ENCODE measurements at regions not wholly inside any gene's neighbourhood (a gene's known extent, or its start where the extent isn't known, plus 50 kb on each side); places are given as distances from the start of the nearest gene placed in this dataset.

- TF ChIP-seq CTCF (conservative IDR thresholded peaks at IDR 0.05 in 1 of 2, IDR thresholded peaks at IDR 0.05 in 1 of 2; ENCODE audit: extremely low read depth in 1 of 2, insufficient read depth in 1 of 2, low read depth in 1 of 2, low read length in 2 of 2) = no peak
- no peak for TF ChIP-seq EZH2 (IDR thresholded peaks at IDR 0.05; ENCODE audit: borderline replicate concordance, low read length)
Observed at GRCh38 chr12:76250256-76250655, 98.0 kb downstream of the BBS10 start.

Data from mammary epithelial cell (primary cell).